Renal cortex interstitium (tissue), 11 donors: ENCODE measurements at regions not wholly inside any gene's neighbourhood (a gene's known extent, or its start where the extent isn't known, plus 50 kb on each side); places are given as distances from the start of the nearest gene placed in this dataset.

Experiments used
- DNase-seq, 11 donors: peaks; one replicate each; pipeline ENCODE4 v3.0.0-alpha.2; 2013; ENCODE audit warnings: low read depth in 9 of 11, low spot score in 4 of 11; ENCODE audit errors: extremely low read depth in 1 of 11

DNA sequence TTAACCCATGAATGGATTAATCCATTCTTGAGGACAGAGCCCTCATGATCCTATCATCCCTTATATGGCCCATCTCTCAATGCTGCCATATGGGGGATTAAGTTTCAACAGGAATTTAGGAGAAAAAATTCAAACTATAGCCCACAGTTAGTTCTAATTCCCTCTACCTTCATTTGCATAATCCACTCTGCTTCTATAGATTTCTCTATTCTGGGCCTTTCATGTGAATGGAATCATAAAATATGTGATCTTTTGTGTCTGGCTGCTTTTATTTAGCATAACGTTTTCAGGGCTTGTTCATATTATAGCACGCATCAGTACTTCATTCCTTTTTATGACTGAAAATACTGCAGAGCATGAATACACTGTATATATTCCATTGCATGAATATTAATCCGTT, 55.4 kb downstream of the CTSL start:
- DNase-seq: no peak

DNA sequence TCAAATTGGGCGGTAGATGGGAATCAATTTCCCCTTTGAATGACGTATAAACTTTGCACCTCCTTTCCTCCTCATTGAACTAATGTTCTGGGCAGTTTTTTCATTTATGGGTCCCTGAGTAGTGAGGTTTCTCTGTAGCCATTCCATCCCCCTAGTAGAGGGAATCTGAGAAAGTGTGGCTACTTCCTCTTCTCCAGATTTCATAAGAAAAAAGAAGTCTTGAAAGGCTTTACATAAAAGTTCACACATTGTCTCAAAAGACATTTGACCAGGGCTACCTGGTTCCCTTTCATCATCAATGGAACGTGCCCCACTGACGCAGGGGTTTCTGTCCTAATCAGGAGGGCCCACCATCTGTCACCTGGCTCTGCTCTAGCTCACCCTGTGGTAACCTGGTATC, 57.3 kb downstream of the CTSL start:
- DNase-seq: no peak

DNA sequence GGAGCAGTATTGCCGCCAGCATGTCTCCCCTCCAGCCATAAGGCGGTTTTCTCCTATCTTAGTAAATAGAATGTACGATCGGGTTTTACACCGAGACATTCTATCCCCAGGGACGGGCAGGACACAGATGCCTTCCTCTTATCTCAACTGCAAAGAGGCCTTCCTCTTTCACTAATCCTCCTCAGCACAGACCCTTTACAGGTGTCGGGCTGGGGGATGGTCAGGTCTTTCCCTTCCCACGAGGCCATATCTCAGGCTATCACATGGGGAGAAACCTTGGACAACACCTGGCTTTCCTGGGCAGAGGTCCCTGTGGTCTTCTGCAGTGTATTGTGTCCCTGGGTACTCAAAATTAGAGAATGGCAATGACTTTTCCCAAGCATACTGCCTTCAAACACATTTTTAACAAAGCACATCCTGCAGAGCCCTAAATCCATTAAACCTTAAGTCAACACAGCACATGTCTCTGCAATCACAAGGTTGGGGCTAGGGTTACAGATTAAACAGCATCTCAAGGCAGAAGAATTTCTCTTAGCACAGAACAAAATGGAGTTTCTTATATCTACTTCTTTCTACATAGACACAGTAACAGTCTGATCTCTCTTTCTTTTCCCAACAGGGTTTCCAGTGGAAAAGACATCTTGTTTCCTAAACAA, 59.5 kb downstream of the CTSL start:
- DNase-seq: peak in 2 of 11 donors; percentile 15 to 23

DNA sequence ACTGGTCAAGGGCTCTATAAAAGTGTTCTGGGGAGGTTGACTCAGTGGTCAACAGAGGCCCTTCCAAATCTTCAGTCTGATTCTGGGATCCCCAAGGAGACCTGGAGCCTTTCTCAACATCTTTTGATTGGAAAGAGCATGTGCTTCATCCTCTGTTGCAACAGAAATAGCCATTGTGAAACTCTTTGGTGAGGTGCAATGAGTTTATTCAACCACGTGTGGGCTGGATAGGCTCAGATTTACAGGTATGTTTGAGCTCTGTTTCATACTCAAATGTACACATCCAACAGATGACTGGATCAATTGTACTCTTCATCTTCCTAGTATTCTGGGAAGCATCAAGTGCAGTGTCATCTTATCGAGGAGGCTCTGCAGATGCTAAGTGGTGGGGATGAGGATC, 60.5 kb downstream of the CTSL start:
- no peak for DNase-seq

DNA sequence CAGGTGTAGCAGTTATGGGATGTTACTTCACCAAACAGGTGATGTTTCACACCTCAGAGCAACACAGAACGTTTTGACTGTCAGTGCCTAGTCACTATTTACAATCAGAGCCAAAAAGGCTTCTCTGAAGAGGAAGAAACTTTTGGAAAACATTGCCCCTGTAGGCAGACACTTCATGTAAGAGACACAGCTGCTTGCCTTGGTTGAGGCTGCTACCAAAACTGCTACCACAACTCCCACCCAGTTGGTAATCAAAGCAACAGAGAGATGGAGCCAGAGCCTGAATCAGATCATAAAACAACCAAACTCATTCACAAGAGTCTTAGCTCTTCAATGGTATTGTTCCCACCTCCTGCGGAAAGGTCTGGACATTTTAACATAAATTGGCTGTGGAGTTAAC, 61.0 kb downstream of the CTSL start:
- no peak for DNase-seq

DNA sequence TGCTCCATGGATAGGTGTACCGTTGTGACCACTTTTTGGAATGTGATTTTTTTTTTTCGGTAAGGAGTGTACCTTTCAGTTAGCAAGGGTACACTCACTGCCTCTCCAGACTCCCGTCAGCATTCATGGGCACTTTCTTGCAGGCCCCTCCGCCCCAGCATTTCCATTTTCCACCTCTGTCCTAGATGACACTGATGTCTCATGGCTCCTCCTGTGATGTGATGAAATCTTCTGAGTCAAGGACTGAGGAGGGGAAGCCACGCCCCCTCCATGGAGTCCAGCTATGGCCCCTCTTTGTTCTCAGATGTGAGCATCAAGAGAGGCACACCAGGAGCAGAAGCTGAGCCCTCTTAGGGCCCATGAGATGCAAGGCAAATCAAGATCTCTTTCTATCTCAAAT, 61.8 kb downstream of the CTSL start:
- no peak for DNase-seq

DNA sequence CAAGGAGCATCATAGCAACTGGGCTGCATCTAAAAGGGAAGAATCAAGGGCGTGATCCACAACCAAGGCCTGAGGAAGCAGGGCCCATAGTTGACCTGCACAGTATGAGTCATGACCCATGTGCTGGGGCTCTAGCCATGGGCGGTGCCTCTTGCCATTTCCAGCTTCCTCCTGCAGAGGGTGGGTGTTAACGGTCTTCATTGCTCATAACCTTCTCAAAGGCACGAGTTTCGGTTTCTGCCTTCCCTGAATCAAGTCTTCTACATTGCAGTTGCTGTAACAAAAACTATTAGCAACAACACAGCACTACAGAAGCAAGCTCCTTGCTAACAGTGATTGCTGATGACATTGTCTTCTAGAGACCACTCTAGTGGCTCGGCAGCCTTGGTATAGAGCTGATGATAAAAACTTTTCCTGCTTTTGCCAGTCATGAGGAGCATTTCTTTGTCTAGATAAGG, 66.9 kb downstream of the CTSL start:
- DNase-seq: no peak

DNA sequence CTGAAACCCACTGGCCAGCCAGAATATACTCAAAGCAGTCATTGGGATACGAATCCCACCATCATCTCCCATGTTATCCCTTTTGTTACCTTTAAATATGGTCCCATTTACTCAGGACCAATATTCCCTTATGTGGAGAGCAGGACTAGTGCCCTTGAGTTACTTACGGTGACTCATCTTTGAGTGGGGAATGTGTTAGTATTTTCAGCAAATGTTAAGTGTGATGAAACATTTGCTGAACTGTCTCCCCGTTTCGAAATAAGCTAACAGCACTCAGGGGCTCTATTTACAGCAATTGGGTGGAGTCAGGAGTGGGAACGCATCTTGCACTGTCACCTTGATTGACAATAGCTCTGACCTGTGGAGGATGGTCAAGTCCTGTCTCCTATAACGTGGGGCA, 67.4 kb downstream of the CTSL start:
- no peak for DNase-seq

DNA sequence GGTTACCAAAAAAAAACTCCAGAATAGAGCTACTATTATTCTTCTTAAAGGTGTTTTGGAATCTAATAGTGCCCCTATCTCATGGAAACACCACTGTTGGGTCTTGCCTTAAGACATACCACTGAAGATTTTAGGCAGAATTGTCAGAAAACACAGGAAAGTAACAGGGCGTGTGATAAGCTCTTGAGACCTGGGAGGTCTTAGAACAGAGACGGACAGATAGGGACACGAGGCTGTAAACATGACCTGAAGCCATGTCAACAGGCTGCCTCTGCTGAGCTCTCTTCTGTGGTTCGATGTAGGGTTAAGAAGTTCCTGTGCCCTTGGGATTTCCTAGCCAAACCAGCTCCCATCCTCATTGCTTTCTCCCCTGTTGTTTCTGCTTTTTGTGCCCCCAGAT, 69.3 kb downstream of the CTSL start:
- no peak for DNase-seq

DNA sequence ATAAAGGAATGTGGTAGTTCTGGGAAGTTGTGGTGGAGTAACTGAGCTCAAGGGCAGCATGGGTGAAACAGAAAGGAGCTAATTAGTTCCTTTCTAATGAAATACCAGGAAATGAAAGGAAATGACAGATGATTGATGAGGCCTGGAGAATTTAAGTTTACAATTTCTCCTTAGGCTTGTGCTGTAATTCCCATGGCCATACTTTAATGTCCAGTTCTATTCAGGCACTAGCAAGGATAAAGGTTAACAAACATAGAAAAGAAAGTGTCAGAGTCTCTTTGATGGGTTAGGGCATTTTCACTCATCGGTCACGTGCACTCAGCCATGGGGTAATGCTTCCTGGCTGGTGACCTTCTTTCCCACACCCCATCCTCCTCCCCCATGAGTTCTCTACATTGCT, 70.3 kb downstream of the CTSL start:
- DNase-seq: no peak

DNA sequence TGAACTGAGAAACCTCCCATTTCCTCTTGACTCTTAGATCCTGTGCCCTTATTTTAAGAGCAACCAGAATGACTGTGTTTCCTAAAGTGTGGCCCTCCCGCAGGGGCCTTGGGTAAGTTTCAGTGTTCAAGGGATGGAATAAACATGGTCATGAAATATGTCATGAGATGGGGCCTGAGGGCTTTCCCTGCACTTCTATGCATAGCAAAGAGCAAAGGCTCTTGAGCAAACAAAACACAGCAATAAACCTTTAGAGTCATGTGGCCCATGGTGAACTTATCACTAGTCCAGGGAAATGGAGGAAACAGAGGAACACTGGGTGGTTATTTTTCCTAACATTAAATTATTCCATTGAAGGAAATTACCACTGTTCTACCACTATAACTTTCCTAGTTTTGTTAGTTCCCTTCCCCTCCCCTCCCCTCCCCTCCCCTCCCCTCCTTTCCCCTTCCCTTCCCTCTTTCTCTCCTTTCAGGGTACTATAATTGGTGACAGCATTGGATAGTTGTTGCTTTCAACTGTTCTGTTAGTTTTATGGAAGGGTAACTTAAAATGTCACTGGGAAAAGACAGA, 72.4 kb downstream of the CTSL start:
- no peak for DNase-seq

DNA sequence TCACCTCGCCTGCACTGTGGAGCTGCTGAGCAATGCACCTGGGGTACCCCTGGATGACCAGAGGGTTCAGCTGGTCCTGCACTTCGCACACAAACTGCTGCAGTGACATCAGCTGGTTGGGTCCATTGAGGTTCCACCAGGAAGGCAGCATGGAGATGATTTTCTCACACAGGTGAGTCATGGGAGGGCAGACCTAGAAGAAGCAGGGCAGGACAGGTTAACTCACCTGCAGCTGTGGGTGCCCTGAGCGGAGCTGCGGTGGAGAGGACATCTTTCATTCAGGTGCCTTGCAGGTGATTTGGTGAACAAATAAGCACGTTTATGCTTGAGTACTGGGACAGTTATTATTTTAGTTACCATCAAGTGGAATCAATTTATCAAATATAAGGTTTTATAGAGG, 73.6 kb downstream of the CTSL start:
- DNase-seq: no peak

DNA sequence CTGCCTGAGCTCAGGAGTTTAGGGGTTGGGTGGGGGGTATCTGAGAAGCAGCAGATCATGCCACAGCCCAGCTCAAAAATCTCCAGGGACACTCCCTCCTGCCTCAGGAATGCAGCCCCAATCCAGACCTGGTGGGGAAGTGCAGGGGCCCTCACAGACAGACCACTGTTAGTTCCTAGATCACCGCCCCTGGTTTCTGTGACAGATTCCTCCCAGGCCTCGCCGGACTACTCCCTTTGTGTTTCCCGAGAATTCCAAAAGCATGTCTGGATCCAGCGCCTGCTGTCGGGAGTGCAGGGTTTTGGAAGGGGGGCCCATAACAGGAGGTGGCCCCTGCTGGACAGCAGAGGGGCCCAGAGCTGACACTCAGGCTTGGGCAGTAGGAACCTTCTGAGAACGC, 74.5 kb downstream of the CTSL start:
- DNase-seq: no peak

DNA sequence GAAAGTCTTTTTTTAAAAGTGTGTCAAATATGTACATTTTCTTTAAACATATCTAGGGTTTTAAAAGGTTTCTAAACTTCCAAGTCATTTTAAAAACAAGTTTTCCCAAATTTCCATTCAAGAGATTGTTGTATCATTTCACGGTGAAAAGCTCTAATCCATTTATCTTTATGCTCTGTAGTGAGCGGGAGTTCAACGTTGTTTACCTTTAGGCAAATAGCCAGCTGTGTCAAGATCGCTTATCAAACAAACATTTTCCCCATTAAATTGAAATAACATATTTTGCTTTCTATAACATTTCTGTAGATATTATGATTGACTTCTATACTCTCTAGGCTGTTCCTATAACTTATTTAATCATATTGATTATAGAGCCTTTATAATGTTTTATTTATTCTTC, 75.1 kb downstream of the CTSL start:
- DNase-seq: no peak

DNA sequence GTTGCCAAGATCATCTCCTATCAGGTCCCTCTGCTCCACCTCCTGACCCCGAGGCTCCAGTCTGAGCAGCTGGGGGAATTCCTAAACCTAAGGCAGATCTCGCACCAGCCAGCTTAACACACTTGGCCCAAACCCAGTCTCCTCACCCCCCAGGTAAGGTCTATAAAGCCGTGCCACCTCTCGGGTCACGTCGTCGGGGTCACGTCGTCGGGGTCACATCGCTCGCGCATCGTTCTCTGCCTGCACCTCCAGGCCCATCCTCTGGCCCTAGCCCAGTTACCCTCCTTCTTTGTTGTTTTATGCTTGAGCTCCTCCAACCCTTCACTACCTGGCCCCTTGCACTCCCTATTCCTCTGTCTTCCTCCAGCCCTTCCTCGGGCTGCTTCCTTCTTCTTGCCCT, 77.2 kb downstream of the CTSL start:
- no peak for DNase-seq

DNA sequence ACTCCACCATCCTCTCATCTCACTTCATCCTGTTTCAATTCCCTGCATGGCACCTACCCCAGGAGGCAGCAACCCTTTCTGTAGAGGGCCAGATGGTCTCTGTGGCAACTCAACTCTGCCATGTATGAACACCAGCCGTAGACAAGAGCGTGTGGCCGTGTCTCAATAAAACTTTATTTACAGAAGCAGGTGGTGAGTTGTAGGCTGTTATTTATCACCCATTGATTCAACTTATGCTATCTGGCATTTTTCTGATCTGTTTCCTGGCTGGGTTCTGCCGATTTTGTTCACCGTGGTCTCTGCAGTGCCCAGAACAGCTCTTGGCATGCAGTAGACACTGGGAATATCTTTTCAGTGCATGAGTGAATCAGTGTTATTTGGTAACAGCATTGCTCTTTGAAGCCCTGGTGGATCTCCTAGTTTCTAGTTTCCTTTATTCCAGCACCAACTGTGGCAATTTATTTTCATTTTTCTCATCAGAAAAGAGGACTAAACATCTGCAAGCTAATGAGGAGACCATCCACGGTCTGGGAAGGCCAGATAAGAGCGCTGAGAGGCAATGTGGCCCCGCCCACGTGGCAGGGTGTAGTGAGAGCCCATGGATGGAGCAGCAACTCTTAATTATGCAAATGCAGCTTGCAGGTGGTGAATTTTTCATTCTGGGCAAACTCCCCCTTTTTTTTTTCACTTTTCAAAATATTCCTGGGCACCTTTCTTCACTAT, 77.9 kb downstream of the CTSL start:
- DNase-seq: no peak

DNA sequence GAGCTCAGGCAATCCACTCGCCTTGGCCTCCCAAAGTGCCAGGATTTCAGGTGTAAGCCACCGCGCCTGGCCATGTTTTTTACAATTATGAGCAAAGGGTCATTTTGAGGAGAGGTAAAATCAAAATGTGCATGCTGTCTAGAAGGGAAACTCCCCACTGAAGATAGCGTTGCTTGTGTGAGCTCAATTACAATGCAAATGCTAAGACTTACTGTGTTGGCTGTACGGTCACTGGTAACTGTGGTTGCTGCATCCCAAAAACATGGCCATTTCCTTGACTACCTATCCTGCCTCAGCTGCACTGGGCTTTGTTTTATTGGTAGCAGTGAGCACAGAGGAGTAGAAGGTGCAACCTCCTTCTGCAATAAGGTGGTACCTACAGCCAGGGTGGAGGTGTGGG, 77.4 kb upstream of the SPATA31E1 start:
- no peak for DNase-seq

DNA sequence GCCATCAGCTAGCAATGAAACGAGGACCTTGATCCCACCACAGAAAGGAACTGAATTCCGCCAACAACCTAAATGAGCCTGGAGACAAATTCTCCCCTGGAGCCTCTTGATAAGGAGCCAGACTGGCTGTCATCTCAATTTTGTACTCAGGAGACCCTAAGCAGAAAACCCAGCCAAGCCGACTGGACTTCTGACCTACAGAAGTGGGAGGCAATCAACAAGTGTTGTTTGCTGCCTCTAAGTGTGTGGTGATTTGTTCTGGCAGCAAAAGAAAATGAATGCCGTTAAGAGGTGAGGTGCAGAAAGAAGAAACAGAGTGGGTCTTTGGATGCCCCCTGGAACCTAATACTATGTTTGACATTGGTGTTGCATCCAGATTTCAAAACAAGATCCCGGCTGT, 72.7 kb upstream of the SPATA31E1 start:
- no peak for DNase-seq

DNA sequence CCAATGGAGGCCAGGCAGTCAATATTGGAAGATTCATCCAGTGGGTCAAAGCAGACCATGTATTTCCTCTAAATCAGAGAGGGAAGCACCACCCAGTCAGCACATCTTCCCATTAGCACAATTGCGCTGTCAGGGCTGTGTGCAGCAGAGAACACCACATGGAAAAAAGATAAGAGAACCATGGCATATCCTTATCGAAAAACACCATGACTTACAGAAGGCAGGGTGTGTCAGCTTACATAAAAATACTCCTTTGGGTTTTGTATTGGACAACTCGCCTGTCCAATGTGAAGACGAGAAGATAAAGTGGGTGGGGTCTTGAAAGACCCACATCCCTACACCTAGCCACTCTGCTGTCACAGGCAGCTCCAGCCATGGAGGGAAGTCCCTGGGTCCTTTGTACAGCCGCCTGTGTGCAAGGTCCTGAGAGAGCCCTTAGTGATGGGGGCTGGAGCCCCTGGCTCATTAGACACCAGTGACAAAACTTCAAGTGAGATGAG, 71.9 kb upstream of the SPATA31E1 start:
- DNase-seq: no peak

DNA sequence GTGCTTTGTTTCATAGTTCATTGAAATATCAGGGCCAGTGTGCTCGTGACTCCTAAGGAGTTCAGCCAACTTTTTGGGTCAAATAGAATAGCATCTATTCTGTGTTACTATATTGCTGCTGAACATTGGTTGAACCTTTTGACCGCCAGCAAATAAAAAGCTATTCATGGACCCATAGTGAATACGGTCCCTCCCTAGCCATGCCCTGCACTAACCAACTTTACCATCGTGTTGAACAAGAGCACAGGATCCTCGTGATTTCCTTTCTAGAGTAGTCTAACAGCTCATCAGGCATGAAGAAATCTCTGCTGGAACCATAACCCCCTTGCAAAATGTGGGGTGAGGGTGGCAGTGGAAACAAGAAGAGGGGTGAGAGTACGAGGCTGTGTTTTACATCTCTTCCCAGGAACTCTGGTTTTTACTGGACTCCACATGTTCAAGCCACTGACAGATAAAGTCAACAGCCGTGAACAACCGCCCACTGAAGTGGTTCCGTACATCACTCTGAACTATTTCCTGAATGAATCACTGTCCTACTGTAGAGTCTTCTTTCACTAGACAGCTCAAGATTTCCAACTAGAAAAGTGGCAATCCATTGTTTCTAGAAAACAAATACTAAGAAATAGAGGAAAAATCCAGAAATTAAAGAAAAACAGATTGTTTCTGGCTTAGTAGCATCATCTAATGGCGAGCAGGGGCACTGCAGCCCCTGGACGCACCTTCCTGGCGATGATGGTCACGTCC, 70.1 kb upstream of the SPATA31E1 start:
- DNase-seq: peak in 1 of 11 donors; percentile 24
